ENCODE measurements at regions not wholly inside any gene's neighbourhood (a gene's known extent, or its start where the extent isn't known, plus 50 kb on each side); places are given as distances from the start of the nearest gene placed in this dataset.

- ATAC-seq, result peak; percentile 4
Observed at GRCh38 chr7:47669901-47670384, 88.0 kb upstream of the TNS3 start.

DNA sequence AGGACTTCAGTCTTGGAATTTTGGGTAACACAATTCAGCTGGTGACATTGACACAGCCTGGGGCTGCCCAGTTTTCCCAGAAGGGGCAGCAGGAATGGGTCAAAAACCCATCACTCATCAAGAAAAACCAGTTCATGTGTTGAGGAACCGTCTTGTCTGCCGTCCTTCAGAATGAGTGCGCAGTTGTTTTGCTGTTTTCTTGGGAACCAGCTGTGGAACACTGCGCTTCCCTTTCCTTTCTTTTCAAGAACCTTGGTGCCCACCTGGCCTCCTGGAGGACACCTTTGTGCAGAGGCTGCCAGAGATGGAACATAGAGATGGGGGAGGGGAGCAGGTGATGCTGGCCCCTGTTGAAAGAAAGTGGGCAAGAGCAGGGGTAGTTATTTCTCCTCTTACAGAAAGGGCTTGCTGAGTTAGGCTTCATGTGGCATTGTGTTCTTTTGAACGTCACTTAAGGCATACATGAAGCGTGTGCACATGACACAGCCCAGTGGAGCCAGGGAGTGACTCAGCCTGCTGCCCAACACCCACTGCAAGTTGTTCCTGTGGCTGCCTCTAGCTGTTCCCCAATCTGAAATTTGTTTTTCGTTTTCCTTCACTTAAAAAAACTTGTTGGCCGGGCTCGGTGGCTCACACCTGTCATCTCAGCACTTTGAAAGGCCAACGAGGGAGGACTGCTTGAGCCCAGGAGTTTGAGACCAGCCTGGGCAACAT, 87.4 kb upstream of the TNS3 start:
- intact Hi-C loops (cut with DNase I, micrococcal nuclease), result no loop called here
- Histone ChIP-seq H3K36me3 (ENCODE audit: low read depth) (no peaks in the 10 kb centered on the region), H3K9me3 (no peaks in the 10 kb centered on the region), H3K4me3 (no peak overlapping the region), H3K4me1 (ENCODE audit: low read depth) (no peaks in the 10 kb centered on the region)
- peak; percentile 80 for ATAC-seq
- TF ChIP-seq, protein P1, sequence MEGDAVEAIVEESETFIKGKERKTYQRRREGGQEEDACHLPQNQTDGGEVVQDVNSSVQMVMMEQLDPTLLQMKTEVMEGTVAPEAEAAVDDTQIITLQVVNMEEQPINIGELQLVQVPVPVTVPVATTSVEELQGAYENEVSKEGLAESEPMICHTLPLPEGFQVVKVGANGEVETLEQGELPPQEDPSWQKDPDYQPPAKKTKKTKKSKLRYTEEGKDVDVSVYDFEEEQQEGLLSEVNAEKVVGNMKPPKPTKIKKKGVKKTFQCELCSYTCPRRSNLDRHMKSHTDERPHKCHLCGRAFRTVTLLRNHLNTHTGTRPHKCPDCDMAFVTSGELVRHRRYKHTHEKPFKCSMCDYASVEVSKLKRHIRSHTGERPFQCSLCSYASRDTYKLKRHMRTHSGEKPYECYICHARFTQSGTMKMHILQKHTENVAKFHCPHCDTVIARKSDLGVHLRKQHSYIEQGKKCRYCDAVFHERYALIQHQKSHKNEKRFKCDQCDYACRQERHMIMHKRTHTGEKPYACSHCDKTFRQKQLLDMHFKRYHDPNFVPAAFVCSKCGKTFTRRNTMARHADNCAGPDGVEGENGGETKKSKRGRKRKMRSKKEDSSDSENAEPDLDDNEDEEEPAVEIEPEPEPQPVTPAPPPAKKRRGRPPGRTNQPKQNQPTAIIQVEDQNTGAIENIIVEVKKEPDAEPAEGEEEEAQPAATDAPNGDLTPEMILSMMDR (IDR thresholded peaks at IDR 0.05), result no peak
- DNase-seq, result peak; percentile 45 to 81 (median 77)

More at GRCh38 chr7:47669901-47670384, 88.0 kb upstream of the TNS3 start:
- Histone ChIP-seq H3K4me3 (no peak overlapping the region), H3K36me3 (ENCODE audit: low read depth) (no peaks in the 10 kb centered on the region), H3K4me1 (ENCODE audit: low read depth) (no peaks in the 10 kb centered on the region), H3K9me3 (no peaks in the 10 kb centered on the region)
- intact Hi-C loops (cut with DNase I, micrococcal nuclease), result no loop called here
- TF ChIP-seq, protein P1 (IDR thresholded peaks at IDR 0.05), result no peak
- no peak for DNase-seq

DNA sequence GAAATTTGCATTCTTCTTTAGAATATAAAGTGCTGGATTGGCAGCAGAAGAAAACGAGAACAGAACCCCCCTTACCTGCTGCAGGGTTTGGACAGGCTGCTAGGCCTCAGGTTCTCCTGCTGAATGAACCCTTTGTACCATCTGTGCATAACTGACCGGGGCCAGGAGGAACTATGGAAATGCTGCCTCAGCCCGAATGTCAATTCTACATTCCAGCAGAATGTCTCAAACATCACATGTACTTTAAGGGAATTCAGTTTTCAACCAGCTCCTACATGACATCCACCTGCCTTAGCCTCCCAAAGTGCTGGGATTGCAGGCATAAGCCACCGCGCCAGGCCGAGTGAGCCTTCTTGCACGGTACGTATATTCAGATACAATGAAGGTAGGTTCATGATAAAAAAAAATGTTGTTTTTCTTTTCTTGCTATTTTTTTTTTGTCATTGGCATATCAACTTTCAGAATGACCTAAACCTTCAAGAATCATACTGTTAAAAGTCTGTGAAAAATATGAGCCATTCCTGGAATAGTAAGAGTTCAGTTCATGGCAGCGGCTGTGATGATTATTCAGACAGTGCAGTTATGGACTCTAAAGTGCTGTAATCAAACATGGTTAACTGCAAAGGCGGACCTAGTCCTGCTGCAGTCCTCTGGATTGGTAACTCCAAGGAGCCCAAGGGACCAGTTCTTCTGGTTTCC, 84.4 kb upstream of the TNS3 start:
- ATAC-seq, result no peak
- intact Hi-C loops (cut with DNase I, micrococcal nuclease), result no loop called here

GRCh38 chr7:47664650-47665195, 82.8 kb upstream of the TNS3 start:
- no peak for DNase-seq
- H3K4me1 ChIP-seq (ENCODE audit: low read depth), result no peaks in the 10 kb centered on the region
- intact Hi-C loops (cut with DNase I, micrococcal nuclease), result no loop called here

More for the DNA sequence above, 84.4 kb upstream of the TNS3 start:
- H3K36me3 ChIP-seq (ENCODE audit: low read depth), result no peaks in the 10 kb centered on the region
- H3K9me3 ChIP-seq, result no peaks in the 10 kb centered on the region
- no peak for DNase-seq
- no peak overlapping the region for H3K4me3 ChIP-seq
- H3K4me1 ChIP-seq (ENCODE audit: low read depth), result no peaks in the 10 kb centered on the region
- TF ChIP-seq, protein P1 (IDR thresholded peaks at IDR 0.05), result no peak

GRCh38 chr7:47663851-47664250, 81.9 kb upstream of the TNS3 start:
- no peaks in the 10 kb centered on the region for H3K4me1 ChIP-seq (ENCODE audit: low read depth)
- DNase-seq (no peak), ATAC-seq (no peak)
- H3K36me3 ChIP-seq (ENCODE audit: low read depth), result no peaks in the 10 kb centered on the region
- TF ChIP-seq, protein P1 (IDR thresholded peaks at IDR 0.05), result no peak
- no peaks in the 10 kb centered on the region for H3K9me3 ChIP-seq
- intact Hi-C loops (cut with DNase I, micrococcal nuclease), result no loop called here
- H3K4me3 ChIP-seq, result no peak overlapping the region

More at GRCh38 chr7:47664650-47665195, 82.8 kb upstream of the TNS3 start:
- no peaks in the 10 kb centered on the region for H3K9me3 ChIP-seq
- ATAC-seq, result no peak
- H3K4me3 ChIP-seq, result no peak overlapping the region
- TF ChIP-seq, protein P1 (IDR thresholded peaks at IDR 0.05), result no peak
- no peaks in the 10 kb centered on the region for H3K36me3 ChIP-seq (ENCODE audit: low read depth)
